ENCODE measurements at regions not wholly inside any gene's neighbourhood (a gene's known extent, or its start where the extent isn't known, plus 50 kb on each side); places are given as distances from the start of the nearest gene placed in this dataset.

GRCh38 chr2:7824211-7824610 lies 857.6 kb upstream of the ID2 start:
- H3K9ac ChIP-seq (ENCODE audit: low read length in 2 of 2), result no peak overlapping the region
- no peaks in the 10 kb centered on the region for H3K9me3 ChIP-seq (ENCODE audit: control insufficient read depth in 2 of 2, low read length in 2 of 2)
- H3K4me1 ChIP-seq (ENCODE audit: control insufficient read depth, insufficient read depth, low read length), result no peaks in the 10 kb centered on the region
- H3K36me3 ChIP-seq (ENCODE audit: control insufficient read depth in 2 of 2, insufficient read depth in 2 of 2, low read length in 2 of 2), result no peaks in the 10 kb centered on the region
- H3K4me3 ChIP-seq (ENCODE audit: low read length in 2 of 2), result no peak overlapping the region
- H3K27me3 ChIP-seq (ENCODE audit: control insufficient read depth in 1 of 2, insufficient read depth in 2 of 2, low read length in 2 of 2), result no peaks in the 10 kb centered on the region
- H3K27ac ChIP-seq (ENCODE audit: low read length), result no peak overlapping the region

- no peak overlapping the region for H3K9ac ChIP-seq (ENCODE audit: low read length in 2 of 2)
Observed at GRCh38 chr2:7825591-7826312, 856.1 kb upstream of the ID2 start.

GRCh38 chr2:7826656-7827055 lies 855.2 kb upstream of the ID2 start:
- Histone ChIP-seq H3K27ac (ENCODE audit: low read length) (no peak overlapping the region), H3K9ac (ENCODE audit: low read length in 2 of 2) (no peak overlapping the region), H3K9me3 (ENCODE audit: control insufficient read depth in 2 of 2, low read length in 2 of 2) (no peaks in the 10 kb centered on the region)

More at GRCh38 chr2:7825591-7826312, 856.1 kb upstream of the ID2 start:
- no peaks in the 10 kb centered on the region for H3K36me3 ChIP-seq (ENCODE audit: control insufficient read depth in 2 of 2, insufficient read depth in 2 of 2, low read length in 2 of 2)
- H3K27me3 ChIP-seq (ENCODE audit: control insufficient read depth in 1 of 2, insufficient read depth in 2 of 2, low read length in 2 of 2), result no peaks in the 10 kb centered on the region
- H3K4me3 ChIP-seq (ENCODE audit: low read length in 2 of 2), result no peak overlapping the region
- no peaks in the 10 kb centered on the region for H3K9me3 ChIP-seq (ENCODE audit: control insufficient read depth in 2 of 2, low read length in 2 of 2)
- no peak overlapping the region for H3K27ac ChIP-seq (ENCODE audit: low read length)
- H3K4me1 ChIP-seq (ENCODE audit: control insufficient read depth, insufficient read depth, low read length), result no peaks in the 10 kb centered on the region

GRCh38 chr2:7829241-7829640 lies 852.6 kb upstream of the ID2 start:
- no peak overlapping the region for H3K27ac ChIP-seq (ENCODE audit: low read length)
- no peaks in the 10 kb centered on the region for H3K4me1 ChIP-seq (ENCODE audit: control insufficient read depth, insufficient read depth, low read length)
- no peak overlapping the region for H3K9ac ChIP-seq (ENCODE audit: low read length in 2 of 2)
- no peaks in the 10 kb centered on the region for H3K36me3 ChIP-seq (ENCODE audit: control insufficient read depth in 2 of 2, insufficient read depth in 2 of 2, low read length in 2 of 2)
- no peaks in the 10 kb centered on the region for H3K9me3 ChIP-seq (ENCODE audit: control insufficient read depth in 2 of 2, low read length in 2 of 2)
- H3K4me3 ChIP-seq (ENCODE audit: low read length in 2 of 2), result no peak overlapping the region
- H3K27me3 ChIP-seq (ENCODE audit: control insufficient read depth in 1 of 2, insufficient read depth in 2 of 2, low read length in 2 of 2), result no peaks in the 10 kb centered on the region

More at GRCh38 chr2:7826656-7827055, 855.2 kb upstream of the ID2 start:
- Histone ChIP-seq H3K27me3 (ENCODE audit: control insufficient read depth in 1 of 2, insufficient read depth in 2 of 2, low read length in 2 of 2) (no peaks in the 10 kb centered on the region), H3K36me3 (ENCODE audit: control insufficient read depth in 2 of 2, insufficient read depth in 2 of 2, low read length in 2 of 2) (no peaks in the 10 kb centered on the region), H3K4me3 (ENCODE audit: low read length in 2 of 2) (no peak overlapping the region), H3K4me1 (ENCODE audit: control insufficient read depth, insufficient read depth, low read length) (no peaks in the 10 kb centered on the region)

GRCh38 chr2:7830616-7831015 lies 851.2 kb upstream of the ID2 start:
- Histone ChIP-seq H3K9me3 (ENCODE audit: control insufficient read depth in 2 of 2, low read length in 2 of 2) (no peaks in the 10 kb centered on the region), H3K4me1 (ENCODE audit: control insufficient read depth, insufficient read depth, low read length) (no peaks in the 10 kb centered on the region), H3K36me3 (ENCODE audit: control insufficient read depth in 2 of 2, insufficient read depth in 2 of 2, low read length in 2 of 2) (no peaks in the 10 kb centered on the region), H3K27ac (ENCODE audit: low read length) (no peak overlapping the region), H3K27me3 (ENCODE audit: control insufficient read depth in 1 of 2, insufficient read depth in 2 of 2, low read length in 2 of 2) (no peaks in the 10 kb centered on the region), H3K4me3 (ENCODE audit: low read length in 2 of 2) (no peak overlapping the region), H3K9ac (ENCODE audit: low read length in 2 of 2) (no peak overlapping the region)

GRCh38 chr2:7835151-7835550 lies 846.7 kb upstream of the ID2 start:
- H3K36me3 ChIP-seq (ENCODE audit: control insufficient read depth in 2 of 2, insufficient read depth in 2 of 2, low read length in 2 of 2), result no peaks in the 10 kb centered on the region
- H3K4me3 ChIP-seq (ENCODE audit: low read length in 2 of 2), result no peak overlapping the region
- no peak overlapping the region for H3K9ac ChIP-seq (ENCODE audit: low read length in 2 of 2)
- H3K9me3 ChIP-seq (ENCODE audit: control insufficient read depth in 2 of 2, low read length in 2 of 2), result no peaks in the 10 kb centered on the region
- no peaks in the 10 kb centered on the region for H3K27me3 ChIP-seq (ENCODE audit: control insufficient read depth in 1 of 2, insufficient read depth in 2 of 2, low read length in 2 of 2)
- H3K4me1 ChIP-seq (ENCODE audit: control insufficient read depth, insufficient read depth, low read length), result no peaks in the 10 kb centered on the region
- no peak overlapping the region for H3K27ac ChIP-seq (ENCODE audit: low read length)

GRCh38 chr2:7835693-7836680 lies 845.9 kb upstream of the ID2 start:
- H3K9me3 ChIP-seq (ENCODE audit: control insufficient read depth in 2 of 2, low read length in 2 of 2), result no peaks in the 10 kb centered on the region
- no peak overlapping the region for H3K4me3 ChIP-seq (ENCODE audit: low read length in 2 of 2)
- H3K27me3 ChIP-seq (ENCODE audit: control insufficient read depth in 1 of 2, insufficient read depth in 2 of 2, low read length in 2 of 2), result no peaks in the 10 kb centered on the region
- H3K9ac ChIP-seq (ENCODE audit: low read length in 2 of 2), result no peak overlapping the region
- no peaks in the 10 kb centered on the region for H3K36me3 ChIP-seq (ENCODE audit: control insufficient read depth in 2 of 2, insufficient read depth in 2 of 2, low read length in 2 of 2)
- H3K27ac ChIP-seq (ENCODE audit: low read length), result no peak overlapping the region
- no peaks in the 10 kb centered on the region for H3K4me1 ChIP-seq (ENCODE audit: control insufficient read depth, insufficient read depth, low read length)

GRCh38 chr2:7837237-7837760 lies 844.6 kb upstream of the ID2 start:
- H3K9me3 ChIP-seq (ENCODE audit: control insufficient read depth in 2 of 2, low read length in 2 of 2), result no peaks in the 10 kb centered on the region
- H3K36me3 ChIP-seq (ENCODE audit: control insufficient read depth in 2 of 2, insufficient read depth in 2 of 2, low read length in 2 of 2), result no peaks in the 10 kb centered on the region
- H3K27ac ChIP-seq (ENCODE audit: low read length), result no peak overlapping the region
- no peaks in the 10 kb centered on the region for H3K4me1 ChIP-seq (ENCODE audit: control insufficient read depth, insufficient read depth, low read length)
- no peak overlapping the region for H3K9ac ChIP-seq (ENCODE audit: low read length in 2 of 2)
- H3K27me3 ChIP-seq (ENCODE audit: control insufficient read depth in 1 of 2, insufficient read depth in 2 of 2, low read length in 2 of 2), result no peaks in the 10 kb centered on the region
- no peak overlapping the region for H3K4me3 ChIP-seq (ENCODE audit: low read length in 2 of 2)

- Histone ChIP-seq H3K36me3 (ENCODE audit: control insufficient read depth in 2 of 2, insufficient read depth in 2 of 2, low read length in 2 of 2) (no peaks in the 10 kb centered on the region), H3K27me3 (ENCODE audit: control insufficient read depth in 1 of 2, insufficient read depth in 2 of 2, low read length in 2 of 2) (no peaks in the 10 kb centered on the region), H3K4me1 (ENCODE audit: control insufficient read depth, insufficient read depth, low read length) (no peaks in the 10 kb centered on the region), H3K27ac (ENCODE audit: low read length) (no peak overlapping the region), H3K9ac (ENCODE audit: low read length in 2 of 2) (no peak overlapping the region), H3K9me3 (ENCODE audit: control insufficient read depth in 2 of 2, low read length in 2 of 2) (no peaks in the 10 kb centered on the region), H3K4me3 (ENCODE audit: low read length in 2 of 2) (no peak overlapping the region)
Observed at GRCh38 chr2:7838669-7839068, 843.2 kb upstream of the ID2 start.

GRCh38 chr2:7840651-7841380 lies 841.0 kb upstream of the ID2 start:
- H3K9me3 ChIP-seq (ENCODE audit: control insufficient read depth in 2 of 2, low read length in 2 of 2), result no peaks in the 10 kb centered on the region

More at GRCh38 chr2:7840651-7841380, 841.0 kb upstream of the ID2 start:
- H3K36me3 ChIP-seq (ENCODE audit: control insufficient read depth in 2 of 2, insufficient read depth in 2 of 2, low read length in 2 of 2), result no peaks in the 10 kb centered on the region
- no peak overlapping the region for H3K9ac ChIP-seq (ENCODE audit: low read length in 2 of 2)
- H3K4me3 ChIP-seq (ENCODE audit: low read length in 2 of 2), result no peak overlapping the region
- H3K4me1 ChIP-seq (ENCODE audit: control insufficient read depth, insufficient read depth, low read length), result no peaks in the 10 kb centered on the region
- no peak overlapping the region for H3K27ac ChIP-seq (ENCODE audit: low read length)
- H3K27me3 ChIP-seq (ENCODE audit: control insufficient read depth in 1 of 2, insufficient read depth in 2 of 2, low read length in 2 of 2), result no peaks in the 10 kb centered on the region

Data from stomach smooth muscle (tissue), 2 donors.